ENCODE measurements at regions not wholly inside any gene's neighbourhood (a gene's known extent, or its start where the extent isn't known, plus 50 kb on each side); places are given as distances from the start of the nearest gene placed in this dataset.

DNA sequence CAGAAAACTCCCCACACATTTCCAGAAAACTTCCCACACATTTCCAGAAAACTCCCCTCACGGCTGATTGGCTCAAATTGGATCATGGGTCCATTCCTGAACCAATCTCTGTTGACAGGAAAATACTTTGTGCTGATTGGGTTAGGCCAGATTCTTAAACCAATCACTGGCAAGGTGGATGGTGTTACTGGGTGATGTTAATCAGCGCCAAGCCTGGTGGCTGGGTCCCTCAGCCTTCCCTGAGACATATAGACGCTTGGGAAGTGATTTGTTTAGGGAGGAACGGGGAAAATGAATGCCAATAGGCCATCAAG lies 199.4 kb upstream of the UBE2E2 start:
- Histone ChIP-seq H3K9me3 (no peaks in the 10 kb centered on the region), H3K27me3 (ENCODE audit: insufficient read depth) (no peaks in the 10 kb centered on the region), H2AFZ (ENCODE audit: low read depth) (no peak overlapping the region), H3K4me2 (no peak overlapping the region), H3K79me2 (ENCODE audit: insufficient read depth) (no peaks in the 10 kb centered on the region), H3K9me2 (no peaks in the 10 kb centered on the region), H3K9ac (no peak overlapping the region), H3K27ac (ENCODE audit: low read depth in 2 of 2, low read length in 1 of 2) (no peak overlapping the region), H4K20me1 (ENCODE audit: insufficient read depth) (no peaks in the 10 kb centered on the region), H3K4me1 (ENCODE audit: control insufficient read depth in 1 of 2, insufficient read depth in 2 of 2, low read depth in 1 of 2, low read length in 1 of 2) (no peaks in the 10 kb centered on the region; a peak in 1 of 4 replicates), H3K4me3 (ENCODE audit: low read depth in 2 of 2, low read length in 1 of 2) (no peak overlapping the region), H3K36me3 (replicated peaks in 1 of 2; ENCODE audit: control insufficient read depth in 1 of 2, insufficient read depth in 2 of 2, low read length in 1 of 2) (no peaks in the 10 kb centered on the region), H3F3A (replicated peaks; ENCODE audit: insufficient read depth) (no peaks in the 10 kb centered on the region)
- POLR2A ChIA-PET, result no interaction called here
- WGBS (ENCODE audit: low lambda C conversion rate), result 87% methylated on average over 4 of the region's 4 CpGs
- CTCF ChIA-PET, result no interaction called here
- TF ChIP-seq FOXJ3 (CRISPR knock-in tag; IDR thresholded peaks at IDR 0.05), result no peak
- no peak for TF ChIP-seq GABPA (IDR thresholded peaks at IDR 0.05; ENCODE audit: low read depth)
- TF ChIP-seq EZH2phosphoT487 (IDR thresholded peaks at IDR 0.05; ENCODE audit: borderline replicate concordance, low read depth), result no peak
- TF ChIP-seq NFIC (IDR thresholded peaks at IDR 0.05; ENCODE audit: borderline replicate concordance), result no peak
- TF ChIP-seq YY1 (IDR thresholded peaks at IDR 0.05; ENCODE audit: low read depth), result no peak
- TF ChIP-seq, protein P1, sequence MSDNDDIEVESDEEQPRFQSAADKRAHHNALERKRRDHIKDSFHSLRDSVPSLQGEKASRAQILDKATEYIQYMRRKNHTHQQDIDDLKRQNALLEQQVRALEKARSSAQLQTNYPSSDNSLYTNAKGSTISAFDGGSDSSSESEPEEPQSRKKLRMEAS (IDR thresholded peaks at IDR 0.05; ENCODE audit: low read depth), result no peak
- no peak for TF ChIP-seq RCOR1 (IDR thresholded peaks at IDR 0.05; ENCODE audit: low read length)
- no peak for TF ChIP-seq TEAD4 (IDR thresholded peaks at IDR 0.05; ENCODE audit: borderline replicate concordance, insufficient read depth)
- no peak for TF ChIP-seq RXRA (IDR thresholded peaks at IDR 0.05; ENCODE audit: borderline replicate concordance, low read depth)
- TF ChIP-seq JUND (IDR thresholded peaks at IDR 0.05), result no peak
- TF ChIP-seq MEF2A (IDR thresholded peaks at IDR 0.05; ENCODE audit: borderline replicate concordance, low read depth), result no peak
- no peak for TF ChIP-seq TAF1 (IDR thresholded peaks at IDR 0.05; ENCODE audit: borderline replicate concordance, low read depth, low read length)
- no peak for TF ChIP-seq POLR2AphosphoS5 (IDR thresholded peaks at IDR 0.05; ENCODE audit: low read depth, low read length)
- TF ChIP-seq, protein P2, sequence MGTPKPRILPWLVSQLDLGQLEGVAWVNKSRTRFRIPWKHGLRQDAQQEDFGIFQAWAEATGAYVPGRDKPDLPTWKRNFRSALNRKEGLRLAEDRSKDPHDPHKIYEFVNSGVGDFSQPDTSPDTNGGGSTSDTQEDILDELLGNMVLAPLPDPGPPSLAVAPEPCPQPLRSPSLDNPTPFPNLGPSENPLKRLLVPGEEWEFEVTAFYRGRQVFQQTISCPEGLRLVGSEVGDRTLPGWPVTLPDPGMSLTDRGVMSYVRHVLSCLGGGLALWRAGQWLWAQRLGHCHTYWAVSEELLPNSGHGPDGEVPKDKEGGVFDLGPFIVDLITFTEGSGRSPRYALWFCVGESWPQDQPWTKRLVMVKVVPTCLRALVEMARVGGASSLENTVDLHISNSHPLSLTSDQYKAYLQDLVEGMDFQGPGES (IDR thresholded peaks at IDR 0.05; ENCODE audit: low read depth, low read length), result no peak
- no peak for TF ChIP-seq FOSL2 (IDR thresholded peaks at IDR 0.05; ENCODE audit: borderline replicate concordance, low read depth)
- no peak for TF ChIP-seq EP300 (IDR thresholded peaks at IDR 0.05; ENCODE audit: borderline replicate concordance in 1 of 2, low read depth in 1 of 2, low read length in 1 of 2)
- DNase-seq, result no peak

DNA sequence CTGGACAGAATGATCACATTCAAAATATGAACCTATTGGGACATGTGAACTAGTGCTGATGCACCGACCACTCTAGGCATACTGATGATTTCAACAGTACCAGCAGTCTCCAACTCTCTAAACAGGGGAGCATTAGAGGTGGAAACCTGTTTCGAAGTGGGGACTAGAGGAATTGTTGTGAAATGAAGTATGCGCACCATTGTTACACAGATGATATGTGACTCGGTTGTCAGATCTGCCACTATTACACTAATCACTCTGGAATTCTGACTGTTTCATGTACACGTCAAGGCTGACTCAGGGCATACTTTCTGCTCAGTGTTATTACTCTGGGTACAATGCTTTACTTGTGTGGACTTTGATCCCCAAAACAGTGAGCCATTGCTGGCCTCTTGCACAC lies 198.2 kb upstream of the UBE2E2 start:
- no peaks in the 10 kb centered on the region for H3K79me2 ChIP-seq (ENCODE audit: insufficient read depth)
- no peaks in the 10 kb centered on the region for H3K9me3 ChIP-seq
- no peaks in the 10 kb centered on the region for H3F3A ChIP-seq (replicated peaks; ENCODE audit: insufficient read depth)
- CTCF ChIA-PET, result no interaction called here
- H2AFZ ChIP-seq (ENCODE audit: low read depth), result no peak overlapping the region
- no peaks in the 10 kb centered on the region; a peak in 1 of 4 replicates for H3K4me1 ChIP-seq (ENCODE audit: control insufficient read depth in 1 of 2, insufficient read depth in 2 of 2, low read depth in 1 of 2, low read length in 1 of 2)
- H3K27ac ChIP-seq (ENCODE audit: low read depth in 2 of 2, low read length in 1 of 2), result peak overlapping the region in 1 of 2 experiments; percentile 10; a peak in 1 of 4 replicates
- TF ChIP-seq, protein P3, sequence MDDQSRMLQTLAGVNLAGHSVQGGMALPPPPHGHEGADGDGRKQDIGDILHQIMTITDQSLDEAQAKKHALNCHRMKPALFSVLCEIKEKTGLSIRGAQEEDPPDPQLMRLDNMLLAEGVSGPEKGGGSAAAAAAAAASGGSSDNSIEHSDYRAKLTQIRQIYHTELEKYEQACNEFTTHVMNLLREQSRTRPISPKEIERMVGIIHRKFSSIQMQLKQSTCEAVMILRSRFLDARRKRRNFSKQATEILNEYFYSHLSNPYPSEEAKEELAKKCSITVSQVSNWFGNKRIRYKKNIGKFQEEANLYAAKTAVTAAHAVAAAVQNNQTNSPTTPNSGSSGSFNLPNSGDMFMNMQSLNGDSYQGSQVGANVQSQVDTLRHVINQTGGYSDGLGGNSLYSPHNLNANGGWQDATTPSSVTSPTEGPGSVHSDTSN (IDR thresholded peaks at IDR 0.05), result peak; percentile 68
- TF ChIP-seq JUND (IDR thresholded peaks at IDR 0.05) (peak; percentile 57), FOSL2 (IDR thresholded peaks at IDR 0.05; ENCODE audit: borderline replicate concordance, low read depth) (peak; percentile 76; the same call in 1 of the 2 replicates), TCF12 (IDR thresholded peaks at IDR 0.05) (peak; percentile 70)
- TF ChIP-seq, protein P4, sequence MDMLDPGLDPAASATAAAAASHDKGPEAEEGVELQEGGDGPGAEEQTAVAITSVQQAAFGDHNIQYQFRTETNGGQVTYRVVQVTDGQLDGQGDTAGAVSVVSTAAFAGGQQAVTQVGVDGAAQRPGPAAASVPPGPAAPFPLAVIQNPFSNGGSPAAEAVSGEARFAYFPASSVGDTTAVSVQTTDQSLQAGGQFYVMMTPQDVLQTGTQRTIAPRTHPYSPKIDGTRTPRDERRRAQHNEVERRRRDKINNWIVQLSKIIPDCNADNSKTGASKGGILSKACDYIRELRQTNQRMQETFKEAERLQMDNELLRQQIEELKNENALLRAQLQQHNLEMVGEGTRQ (IDR thresholded peaks at IDR 0.05; ENCODE audit: borderline replicate concordance, low read depth, low read length), result no peak
- no peaks in the 10 kb centered on the region for H3K27me3 ChIP-seq (ENCODE audit: insufficient read depth)
- no peaks in the 10 kb centered on the region for H4K20me1 ChIP-seq (ENCODE audit: insufficient read depth)
- H3K4me2 ChIP-seq, result no peak overlapping the region
- no peak for DNase-seq
- no peak overlapping the region for H3K9ac ChIP-seq
- POLR2A ChIA-PET, result no interaction called here
- no peak overlapping the region for H3K4me3 ChIP-seq (ENCODE audit: low read depth in 2 of 2, low read length in 1 of 2)
- WGBS (ENCODE audit: low lambda C conversion rate), result 59% methylated on average over 5 of the region's 5 CpGs
- H3K36me3 ChIP-seq (replicated peaks in 1 of 2; ENCODE audit: control insufficient read depth in 1 of 2, insufficient read depth in 2 of 2, low read length in 1 of 2), result no peaks in the 10 kb centered on the region
- H3K9me2 ChIP-seq, result no peaks in the 10 kb centered on the region

All from SK-N-SH (cell line).